Gastroesophageal sphincter (tissue), 3 donors: ENCODE measurements at regions not wholly inside any gene's neighbourhood (a gene's known extent, or its start where the extent isn't known, plus 50 kb on each side); places are given as distances from the start of the nearest gene placed in this dataset.

Source experiments
- EP300 ChIP-seq: sonication (generic); formaldehyde crosslinking; IDR thresholded peaks from one replicate; pipeline ENCODE4 v1.6.1; 2017; ENCODE audit warnings: antibody characterized with exemption, mild to moderate bottlenecking
- POLR2A ChIP-seq, 2 donors: fragments of 450-650 bp; IDR thresholded peaks; one replicate each; pipeline ENCODE4 v1.6.1; 2017; ENCODE audit warnings: antibody characterized with exemption in 2 of 2, mild to moderate bottlenecking in 2 of 2, moderate library complexity in 1 of 2
- TF ChIP-seq, protein P1 (sequence below), 4 experiments: fragments of 200-600 bp in 2 of 4; fragments of 450-650 bp in 2 of 4; sonication (generic) in 1 of 4; IDR thresholded peaks; one replicate each; pipeline ENCODE4 v1.5.1; 2017 to 2019; ENCODE audit warnings: antibody characterized with exemption in 4 of 4, mild to moderate bottlenecking in 2 of 4, moderate library complexity in 2 of 4

DNA sequence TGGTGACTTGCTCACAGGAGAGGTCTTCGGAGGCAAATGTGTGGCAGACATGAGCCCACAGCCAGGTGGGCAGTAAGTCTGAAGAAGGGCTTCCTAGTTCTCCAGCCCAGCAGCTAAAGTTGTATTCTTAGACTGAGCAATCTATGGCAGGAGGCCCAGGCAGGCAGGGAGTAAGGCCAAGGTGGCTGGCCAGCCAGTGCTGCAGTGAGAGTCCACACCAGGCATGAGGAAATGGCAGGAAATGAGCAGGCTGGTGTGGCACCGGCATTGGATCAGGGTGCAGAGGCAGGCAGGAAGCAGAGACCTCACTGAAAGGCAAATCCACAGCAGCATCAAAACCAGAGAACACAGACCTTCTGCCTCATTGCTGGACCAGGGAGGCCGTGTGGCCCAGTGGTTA, 84.6 kb upstream of the PDE1C start:
- TF ChIP-seq POLR2A (IDR thresholded peaks at IDR 0.05) (no peak), EP300 (no peak)
- TF ChIP-seq, protein P1, sequence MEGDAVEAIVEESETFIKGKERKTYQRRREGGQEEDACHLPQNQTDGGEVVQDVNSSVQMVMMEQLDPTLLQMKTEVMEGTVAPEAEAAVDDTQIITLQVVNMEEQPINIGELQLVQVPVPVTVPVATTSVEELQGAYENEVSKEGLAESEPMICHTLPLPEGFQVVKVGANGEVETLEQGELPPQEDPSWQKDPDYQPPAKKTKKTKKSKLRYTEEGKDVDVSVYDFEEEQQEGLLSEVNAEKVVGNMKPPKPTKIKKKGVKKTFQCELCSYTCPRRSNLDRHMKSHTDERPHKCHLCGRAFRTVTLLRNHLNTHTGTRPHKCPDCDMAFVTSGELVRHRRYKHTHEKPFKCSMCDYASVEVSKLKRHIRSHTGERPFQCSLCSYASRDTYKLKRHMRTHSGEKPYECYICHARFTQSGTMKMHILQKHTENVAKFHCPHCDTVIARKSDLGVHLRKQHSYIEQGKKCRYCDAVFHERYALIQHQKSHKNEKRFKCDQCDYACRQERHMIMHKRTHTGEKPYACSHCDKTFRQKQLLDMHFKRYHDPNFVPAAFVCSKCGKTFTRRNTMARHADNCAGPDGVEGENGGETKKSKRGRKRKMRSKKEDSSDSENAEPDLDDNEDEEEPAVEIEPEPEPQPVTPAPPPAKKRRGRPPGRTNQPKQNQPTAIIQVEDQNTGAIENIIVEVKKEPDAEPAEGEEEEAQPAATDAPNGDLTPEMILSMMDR (IDR thresholded peaks at IDR 0.05): no peak
